ENCODE measurements at regions not wholly inside any gene's neighbourhood (a gene's known extent, or its start where the extent isn't known, plus 50 kb on each side); places are given as distances from the start of the nearest gene placed in this dataset.

DNA sequence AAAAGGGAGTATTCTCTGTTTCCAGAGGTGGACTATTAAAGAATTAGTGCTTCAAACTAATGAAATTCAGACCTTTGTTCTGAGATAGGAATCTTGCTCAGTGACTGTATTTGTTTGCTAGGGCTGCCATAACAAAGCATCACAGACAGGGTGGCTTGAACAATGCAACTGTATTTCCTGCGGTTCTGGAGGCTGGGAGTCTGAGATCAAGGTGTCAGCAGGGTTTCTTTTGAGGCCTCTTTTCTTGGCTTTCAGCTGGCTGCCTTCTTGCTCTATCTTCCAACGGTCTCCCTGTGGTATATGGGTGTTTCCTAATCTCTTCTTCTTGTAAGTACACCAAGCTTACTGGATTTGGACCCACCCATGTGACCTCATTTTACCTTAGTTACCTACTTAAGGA, 264.6 kb upstream of the PROX1 start:
- Histone ChIP-seq H3K79me2 (ENCODE audit: insufficient read depth, low read length) (no peaks in the 10 kb centered on the region), H3K4me1 (ENCODE audit: control insufficient read depth in 1 of 2, insufficient read depth in 2 of 2, low read length in 2 of 2) (no peaks in the 10 kb centered on the region), H2AFZ (ENCODE audit: insufficient read depth, low read depth, low read length, poor library complexity, severe bottlenecking) (no peak overlapping the region), H3K27ac (ENCODE audit: low read depth in 1 of 2, low read length in 2 of 2) (no peak overlapping the region), H3K9ac (ENCODE audit: insufficient read depth, low read length, poor library complexity, severe bottlenecking) (no peak overlapping the region), H3K27me3 (ENCODE audit: control insufficient read depth in 2 of 2, insufficient read depth in 2 of 2, low read length in 2 of 2) (no peaks in the 10 kb centered on the region), H3K36me3 (replicated peaks in 1 of 2; ENCODE audit: control insufficient read depth in 1 of 2, insufficient read depth in 2 of 2, low read length in 2 of 2) (no peaks in the 10 kb centered on the region), H3K4me2 (replicated peaks; ENCODE audit: extremely low read depth, low read length, poor library complexity, severe bottlenecking) (no peak overlapping the region), H3K4me3 (replicated peaks in 1 of 3; ENCODE audit: low read depth in 2 of 3, low read length in 3 of 3) (no peak overlapping the region), H4K20me1 (ENCODE audit: insufficient read depth, low read length) (no peaks in the 10 kb centered on the region), H3K9me3 (replicated peaks in 1 of 2; ENCODE audit: control insufficient read depth in 1 of 2, insufficient read depth in 1 of 2, low read length in 2 of 2) (peaks cover 9 to 12% of the 10 kb centered on the region in 2 donors)
- intact Hi-C loops (cut with micrococcal nuclease) = no loop called here
- Mint-ChIP-seq H3K36me3 (no peaks in the 10 kb centered on the region), H3K27me3 (ENCODE audit: low read depth in 3 of 3) (peaks cover 0 to 2% (median 0%) of the 10 kb centered on the region in 3 donors), H3K9me3 (peaks cover 0 to 27% (median 11%) of the 10 kb centered on the region in 7 donors), H3K27ac (no peak overlapping the region), H3K4me3 (no peak overlapping the region), H3K4me1 (no peaks in the 10 kb centered on the region)
- TF ChIP-seq, protein P1, sequence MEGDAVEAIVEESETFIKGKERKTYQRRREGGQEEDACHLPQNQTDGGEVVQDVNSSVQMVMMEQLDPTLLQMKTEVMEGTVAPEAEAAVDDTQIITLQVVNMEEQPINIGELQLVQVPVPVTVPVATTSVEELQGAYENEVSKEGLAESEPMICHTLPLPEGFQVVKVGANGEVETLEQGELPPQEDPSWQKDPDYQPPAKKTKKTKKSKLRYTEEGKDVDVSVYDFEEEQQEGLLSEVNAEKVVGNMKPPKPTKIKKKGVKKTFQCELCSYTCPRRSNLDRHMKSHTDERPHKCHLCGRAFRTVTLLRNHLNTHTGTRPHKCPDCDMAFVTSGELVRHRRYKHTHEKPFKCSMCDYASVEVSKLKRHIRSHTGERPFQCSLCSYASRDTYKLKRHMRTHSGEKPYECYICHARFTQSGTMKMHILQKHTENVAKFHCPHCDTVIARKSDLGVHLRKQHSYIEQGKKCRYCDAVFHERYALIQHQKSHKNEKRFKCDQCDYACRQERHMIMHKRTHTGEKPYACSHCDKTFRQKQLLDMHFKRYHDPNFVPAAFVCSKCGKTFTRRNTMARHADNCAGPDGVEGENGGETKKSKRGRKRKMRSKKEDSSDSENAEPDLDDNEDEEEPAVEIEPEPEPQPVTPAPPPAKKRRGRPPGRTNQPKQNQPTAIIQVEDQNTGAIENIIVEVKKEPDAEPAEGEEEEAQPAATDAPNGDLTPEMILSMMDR (IDR thresholded peaks at IDR 0.05) = no peak
- DNase-seq = no peak
- WGBS (ENCODE audit: insufficient coverage) = 75% methylated on average over 1 of the region's 2 CpGs

DNA sequence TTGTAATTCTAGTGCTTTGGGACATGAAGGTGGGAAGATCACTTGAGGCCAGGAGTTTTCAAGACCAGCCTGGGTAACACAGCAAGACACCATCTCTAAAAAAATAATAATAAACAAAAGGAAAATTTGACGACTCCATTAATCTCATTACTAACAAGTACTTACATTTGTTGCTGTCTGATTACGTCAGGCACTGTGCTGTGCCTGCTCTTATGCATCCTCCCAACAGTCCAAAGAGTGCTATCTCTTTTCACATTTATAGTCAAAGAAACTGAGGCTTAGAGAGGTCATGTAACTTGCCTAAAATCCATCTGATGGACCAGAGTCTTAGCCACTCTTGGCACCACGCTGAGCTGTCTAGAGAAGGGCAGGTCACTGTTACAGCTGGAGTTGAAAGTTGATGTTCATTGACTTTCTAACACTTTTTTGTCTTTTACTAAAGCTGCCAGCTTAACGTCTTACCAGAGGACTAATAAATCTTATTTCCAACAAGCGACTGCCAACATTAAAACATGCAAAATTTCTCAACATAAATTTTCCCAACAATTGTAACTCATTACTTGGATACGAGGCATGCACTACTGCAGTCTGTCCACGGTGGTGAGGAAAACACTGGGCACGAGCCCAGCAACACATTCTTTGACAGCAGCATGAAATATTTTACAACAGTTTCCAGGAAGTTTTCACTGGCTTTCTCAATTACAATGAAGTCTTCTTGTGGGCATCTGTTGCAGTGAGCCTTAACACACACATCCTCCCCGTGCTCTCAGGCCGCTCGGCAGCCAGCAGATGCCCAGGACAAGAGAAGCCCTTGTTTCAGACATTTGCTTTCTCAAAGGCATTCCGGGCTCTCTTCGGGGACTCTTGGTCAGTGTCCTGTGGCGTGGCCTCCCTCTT, 262.9 kb upstream of the PROX1 start:
- Histone ChIP-seq H3K4me2 (replicated peaks; ENCODE audit: extremely low read depth, low read length, poor library complexity, severe bottlenecking) (no peak overlapping the region), H3K79me2 (ENCODE audit: insufficient read depth, low read length) (no peaks in the 10 kb centered on the region), H3K36me3 (replicated peaks in 1 of 2; ENCODE audit: control insufficient read depth in 1 of 2, insufficient read depth in 2 of 2, low read length in 2 of 2) (no peaks in the 10 kb centered on the region), H3K4me3 (replicated peaks in 1 of 3; ENCODE audit: low read depth in 2 of 3, low read length in 3 of 3) (no peak overlapping the region), H4K20me1 (ENCODE audit: insufficient read depth, low read length) (no peaks in the 10 kb centered on the region), H3K9me3 (replicated peaks in 1 of 2; ENCODE audit: control insufficient read depth in 1 of 2, insufficient read depth in 1 of 2, low read length in 2 of 2) (peaks cover 3 to 11% of the 10 kb centered on the region in 2 donors), H3K27ac (ENCODE audit: low read depth in 1 of 2, low read length in 2 of 2) (no peak overlapping the region), H2AFZ (ENCODE audit: insufficient read depth, low read depth, low read length, poor library complexity, severe bottlenecking) (no peak overlapping the region), H3K9ac (ENCODE audit: insufficient read depth, low read length, poor library complexity, severe bottlenecking) (no peak overlapping the region), H3K27me3 (ENCODE audit: control insufficient read depth in 2 of 2, insufficient read depth in 2 of 2, low read length in 2 of 2) (no peaks in the 10 kb centered on the region), H3K4me1 (ENCODE audit: control insufficient read depth in 1 of 2, insufficient read depth in 2 of 2, low read length in 2 of 2) (no peaks in the 10 kb centered on the region)
- DNase-seq = no peak
- H3K4me1 Mint-ChIP-seq = no peaks in the 10 kb centered on the region
- peaks cover 0 to 2% (median 0%) of the 10 kb centered on the region in 3 donors for H3K27me3 Mint-ChIP-seq (ENCODE audit: low read depth in 3 of 3)
- TF ChIP-seq, protein P1 (IDR thresholded peaks at IDR 0.05) = no peak
- H3K36me3 Mint-ChIP-seq = no peaks in the 10 kb centered on the region
- no peak overlapping the region for H3K4me3 Mint-ChIP-seq
- 13% methylated on average over 11 of the region's 14 CpGs for WGBS (ENCODE audit: insufficient coverage)
- intact Hi-C loops (cut with micrococcal nuclease) = no loop called here
- H3K9me3 Mint-ChIP-seq = peaks cover 0 to 25% (median 6%) of the 10 kb centered on the region in 7 donors
- peak overlapping the region in 1 of 7 donors; percentile 52 for H3K27ac Mint-ChIP-seq
